SK-N-SH (cell line): ENCODE measurements at regions not wholly inside any gene's neighbourhood (a gene's known extent, or its start where the extent isn't known, plus 50 kb on each side); places are given as distances from the start of the nearest gene placed in this dataset.

Experiments
- CTCF ChIA-PET: fragments of 300-600, 350-600 bp; formaldehyde crosslinking; extraction: SDS; loops from one replicate; lab custom pipeline; 2021; lab: Yijun Ruan, JAX
- POLR2A ChIA-PET: fragments of 350-600 bp; sonication (Branson Sonifier 250); formaldehyde crosslinking; extraction: SDS; loops from one replicate; lab custom pipeline; 2020; ENCODE audit warnings: antibody characterized with exemption, inconsistent platforms; lab: Yijun Ruan, JAX
- DNase-seq: peaks from one replicate; pipeline ENCODE4 v3.0.0; 2012
- H2AFZ ChIP-seq: fragments of 200-600 bp; sonication (generic); 2 replicates; pipeline ENCODE4 v1.8.1; 2016; ENCODE audit warnings: antibody characterized with exemption, mild to moderate bottlenecking, low read depth
- H3F3A ChIP-seq: fragments of 200-600 bp; sonication (generic); replicated peaks from 2 replicates; pipeline ENCODE3; 2016; ENCODE audit warnings: antibody characterized with exemption, mild to moderate bottlenecking; ENCODE audit not compliant: insufficient read depth
- H3K27ac ChIP-seq, 2 experiments: fragments of 200-500 bp in 1 of 2; fragments of 200-600 bp in 1 of 2; sonication (Bioruptor generic) in 1 of 2; sonication (generic), shearing (Covaris generic) in 1 of 2; 2 replicates each; pipeline versions ENCODE4 v1.5.1 to v1.6.1; 2014 to 2016; ENCODE audit warnings: low read depth in 2 of 2, inconsistent platforms in 1 of 2, low read length in 1 of 2, mild to moderate bottlenecking in 1 of 2, mixed read lengths in 1 of 2
- H3K27me3 ChIP-seq: fragments of 200-600 bp; sonication (generic), shearing (Covaris generic); 2 replicates; pipeline ENCODE4 v1.6.1; 2016; ENCODE audit warnings: mixed run types; ENCODE audit not compliant: insufficient read depth
- H3K36me3 ChIP-seq, 2 experiments: fragments of 200-500 bp in 1 of 2; fragments of 200-600 bp in 1 of 2; sonication (Bioruptor generic) in 1 of 2; sonication (generic) in 1 of 2; replicated peaks in 1 of 2; 2 replicates each; pipeline versions ENCODE3 to v1.5.1; 2014 to 2016; ENCODE audit warnings: low read length in 1 of 2, mild to moderate bottlenecking in 1 of 2; ENCODE audit not compliant: insufficient read depth in 2 of 2, control insufficient read depth in 1 of 2
- H3K4me1 ChIP-seq, 2 experiments: fragments of 200-500 bp in 1 of 2; fragments of 200-600 bp in 1 of 2; sonication (Bioruptor generic) in 1 of 2; sonication (generic), shearing (Covaris generic) in 1 of 2; 2 replicates each; pipeline versions ENCODE4 v1.5.1 to v1.6.1; 2014 to 2016; ENCODE audit warnings: low read depth in 1 of 2, low read length in 1 of 2, mixed run types in 1 of 2; ENCODE audit not compliant: insufficient read depth in 2 of 2, control insufficient read depth in 1 of 2
- H3K4me2 ChIP-seq: fragments of 200-600 bp; sonication (generic), shearing (Covaris generic); 2 replicates; pipeline ENCODE4 v1.6.1; 2017; ENCODE audit warnings: mixed run types
- H3K4me3 ChIP-seq, 2 experiments: fragments of 200-500 bp in 1 of 2; fragments of 200-600 bp in 1 of 2; sonication (Bioruptor generic) in 1 of 2; sonication (generic), shearing (Covaris generic) in 1 of 2; 2 replicates each; pipeline versions ENCODE4 v1.5.1 to v1.8.1; 2014 to 2016; ENCODE audit warnings: low read depth in 2 of 2, inconsistent platforms in 1 of 2, low read length in 1 of 2, mild to moderate bottlenecking in 1 of 2, mixed read lengths in 1 of 2, moderate library complexity in 1 of 2
- H3K79me2 ChIP-seq: fragments of 200-600 bp; sonication (generic); 2 replicates; pipeline ENCODE4 v1.8.1; 2017; ENCODE audit warnings: mild to moderate bottlenecking; ENCODE audit not compliant: insufficient read depth
- H3K9ac ChIP-seq: fragments of 200-600 bp; sonication (generic); 2 replicates; pipeline ENCODE4 v1.6.1; 2017; ENCODE audit warnings: mixed run types
- H3K9me2 ChIP-seq: fragments of 200-600 bp; sonication (generic); 2 replicates; pipeline ENCODE4 v1.6.1; 2017; ENCODE audit warnings: mixed run types
- H3K9me3 ChIP-seq: fragments of 200-600 bp; sonication (generic); 2 replicates; pipeline ENCODE4 v1.6.1; 2017; ENCODE audit warnings: mixed run types, mild to moderate bottlenecking, moderate library complexity
- H4K20me1 ChIP-seq: fragments of 200-600 bp; sonication (generic); 2 replicates; pipeline ENCODE4 v1.6.1; 2017; ENCODE audit warnings: mild to moderate bottlenecking, mixed run types; ENCODE audit not compliant: insufficient read depth
- EP300 ChIP-seq, 2 experiments: IDR thresholded peaks; 2 replicates each; pipeline versions ENCODE4 v1.4.0 to v1.6.1; 2012; ENCODE audit warnings: borderline replicate concordance in 1 of 2, low read depth in 1 of 2, low read length in 1 of 2
- EZH2phosphoT487 ChIP-seq: fragments of 200-600 bp; sonication (generic); IDR thresholded peaks from 2 replicates; pipeline ENCODE4 v1.6.1; 2017; ENCODE audit warnings: low read depth, mixed run types, mild to moderate bottlenecking, antibody characterized with exemption, moderate library complexity, borderline replicate concordance
- FOSL2 ChIP-seq: IDR thresholded peaks from 2 replicates; pipeline ENCODE4 v1.4.0; 2012; ENCODE audit warnings: low read depth, mild to moderate bottlenecking, moderate library complexity, borderline replicate concordance
- FOXJ3 ChIP-seq: sonication (generic); formaldehyde crosslinking; IDR thresholded peaks from 2 replicates; pipeline ENCODE4 v1.5.1; 2020; ENCODE audit warnings: mild to moderate bottlenecking, missing genetic modification reagents
- GABPA ChIP-seq: IDR thresholded peaks from 2 replicates; pipeline ENCODE4 v1.4.0; 2012; ENCODE audit warnings: low read depth, mild to moderate bottlenecking
- GATA2 ChIP-seq: sonication (generic); formaldehyde crosslinking; IDR thresholded peaks from 2 replicates; pipeline ENCODE4 v1.5.0; 2020; ENCODE audit warnings: mild to moderate bottlenecking, missing genetic modification reagents
- MXI1 ChIP-seq: IDR thresholded peaks from 2 replicates; pipeline ENCODE4 v1.6.1; 2012; ENCODE audit warnings: mild to moderate bottlenecking, low read depth, low read length, improper control_type of control experiment
- NFIC ChIP-seq: IDR thresholded peaks from 2 replicates; pipeline ENCODE4 v1.4.0; 2012; ENCODE audit warnings: borderline replicate concordance
- POLR2AphosphoS5 ChIP-seq: IDR thresholded peaks from 2 replicates; pipeline ENCODE4 v1.6.1; 2012; ENCODE audit warnings: low read depth, low read length
- RAD21 ChIP-seq: IDR thresholded peaks from 2 replicates; pipeline ENCODE4 v1.6.1; 2012; ENCODE audit warnings: mild to moderate bottlenecking, low read length
- RCOR1 ChIP-seq: fragments of 150-350 bp; IDR thresholded peaks from 2 replicates; pipeline ENCODE4 v1.6.1; 2017; ENCODE audit warnings: antibody characterized with exemption, low read length
- RFX5 ChIP-seq: IDR thresholded peaks from 2 replicates; pipeline ENCODE4 v1.6.1; 2012; ENCODE audit warnings: mild to moderate bottlenecking, improper control_type of control experiment, low read length
- RXRA ChIP-seq: IDR thresholded peaks from 2 replicates; pipeline ENCODE4 v1.4.0; 2012; ENCODE audit warnings: low read depth, mild to moderate bottlenecking, borderline replicate concordance
- SIN3A ChIP-seq: IDR thresholded peaks from 2 replicates; pipeline ENCODE4 v1.6.1; 2012; ENCODE audit warnings: low read depth, mild to moderate bottlenecking, low read length, moderate library complexity, borderline replicate concordance
- TCF12 ChIP-seq: IDR thresholded peaks from 2 replicates; pipeline ENCODE4 v1.4.0; 2012
- YY1 ChIP-seq: IDR thresholded peaks from 2 replicates; pipeline ENCODE4 v1.4.0; 2012; ENCODE audit warnings: low read depth, mild to moderate bottlenecking
- WGBS: methylation state at CpG from one replicate; pipeline ENCODE4 v1.1.6; 2017; ENCODE audit warnings: low lambda C conversion rate; 5-methylcytosine and 5-hydroxymethylcytosine counted together
- TF ChIP-seq, protein P1 (sequence below): fragments of 150-350 bp; IDR thresholded peaks from 2 replicates; pipeline ENCODE4 v1.6.1; 2016; ENCODE audit warnings: mild to moderate bottlenecking, low read depth, low read length
- TF ChIP-seq, protein P2 (sequence below): IDR thresholded peaks from 2 replicates; pipeline ENCODE4 v1.4.0; 2012; ENCODE audit warnings: low read depth, borderline replicate concordance
- TF ChIP-seq, protein P3 (sequence below): IDR thresholded peaks from 2 replicates; pipeline ENCODE4 v1.4.0; 2012; ENCODE audit warnings: low read depth, borderline replicate concordance
- TF ChIP-seq, protein P4 (sequence below): fragments of 150-350 bp; IDR thresholded peaks from 2 replicates; pipeline ENCODE4 v1.6.1; 2017; ENCODE audit warnings: antibody characterized with exemption, low read length, low read depth, borderline replicate concordance

DNA sequence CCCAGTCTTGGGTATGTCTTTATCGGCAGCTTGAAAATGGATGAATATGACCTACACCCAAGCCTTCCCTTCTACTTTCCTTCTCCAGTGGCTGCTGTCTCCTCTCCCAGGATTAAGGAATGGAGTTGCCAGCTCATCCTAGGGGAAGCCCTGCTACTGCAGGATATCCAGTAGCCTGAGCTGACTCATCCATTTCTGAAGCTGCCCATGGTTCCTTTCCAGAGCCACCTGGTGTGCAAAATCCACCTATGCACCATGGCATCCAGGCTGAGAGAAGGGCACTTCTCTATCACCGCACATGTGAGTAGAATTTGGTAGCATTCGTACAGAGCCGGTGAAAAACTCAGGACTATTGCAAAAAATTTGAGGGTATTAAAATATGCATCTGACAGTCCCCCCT lies 290.8 kb downstream of the YTHDC2 start:
- Histone ChIP-seq H3K4me3 (no peak overlapping the region), H3F3A (peaks cover 8% of the 10 kb centered on the region), H3K27ac (no peak overlapping the region), H3K9me3 (no peaks in the 10 kb centered on the region), H2AFZ (no peak overlapping the region), H4K20me1 (no peaks in the 10 kb centered on the region), H3K4me2 (no peak overlapping the region), H3K79me2 (no peaks in the 10 kb centered on the region), H3K9me2 (no peaks in the 10 kb centered on the region), H3K9ac (no peak overlapping the region), H3K36me3 (no peaks in the 10 kb centered on the region), H3K4me1 (no peaks in the 10 kb centered on the region), H3K27me3 (no peaks in the 10 kb centered on the region)
- CTCF ChIA-PET: interaction anchor here (1.0 to 1.5 kb wide), 3 partner anchors 126 to 646 kb away, joined by 3 read pairs; no protein-coding TSS in a partner anchor
- TF ChIP-seq GATA2: no peak
- TF ChIP-seq MXI1: no peak
- TF ChIP-seq RXRA: no peak
- TF ChIP-seq EP300 (IDR thresholded peaks at IDR 0.05; ENCODE audit: borderline replicate concordance in 1 of 2, low read depth in 1 of 2, low read length in 1 of 2): no peak
- no peak for TF ChIP-seq SIN3A
- no peak for TF ChIP-seq POLR2AphosphoS5
- no peak for TF ChIP-seq FOXJ3 (CRISPR knock-in tag)
- TF ChIP-seq, protein P1, sequence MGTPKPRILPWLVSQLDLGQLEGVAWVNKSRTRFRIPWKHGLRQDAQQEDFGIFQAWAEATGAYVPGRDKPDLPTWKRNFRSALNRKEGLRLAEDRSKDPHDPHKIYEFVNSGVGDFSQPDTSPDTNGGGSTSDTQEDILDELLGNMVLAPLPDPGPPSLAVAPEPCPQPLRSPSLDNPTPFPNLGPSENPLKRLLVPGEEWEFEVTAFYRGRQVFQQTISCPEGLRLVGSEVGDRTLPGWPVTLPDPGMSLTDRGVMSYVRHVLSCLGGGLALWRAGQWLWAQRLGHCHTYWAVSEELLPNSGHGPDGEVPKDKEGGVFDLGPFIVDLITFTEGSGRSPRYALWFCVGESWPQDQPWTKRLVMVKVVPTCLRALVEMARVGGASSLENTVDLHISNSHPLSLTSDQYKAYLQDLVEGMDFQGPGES: no peak
- no peak for TF ChIP-seq GABPA
- TF ChIP-seq TCF12: no peak
- TF ChIP-seq EZH2phosphoT487: no peak
- no peak for TF ChIP-seq RAD21
- no peak for TF ChIP-seq RFX5
- TF ChIP-seq NFIC: no peak
- TF ChIP-seq RCOR1: no peak
- TF ChIP-seq, protein P2, sequence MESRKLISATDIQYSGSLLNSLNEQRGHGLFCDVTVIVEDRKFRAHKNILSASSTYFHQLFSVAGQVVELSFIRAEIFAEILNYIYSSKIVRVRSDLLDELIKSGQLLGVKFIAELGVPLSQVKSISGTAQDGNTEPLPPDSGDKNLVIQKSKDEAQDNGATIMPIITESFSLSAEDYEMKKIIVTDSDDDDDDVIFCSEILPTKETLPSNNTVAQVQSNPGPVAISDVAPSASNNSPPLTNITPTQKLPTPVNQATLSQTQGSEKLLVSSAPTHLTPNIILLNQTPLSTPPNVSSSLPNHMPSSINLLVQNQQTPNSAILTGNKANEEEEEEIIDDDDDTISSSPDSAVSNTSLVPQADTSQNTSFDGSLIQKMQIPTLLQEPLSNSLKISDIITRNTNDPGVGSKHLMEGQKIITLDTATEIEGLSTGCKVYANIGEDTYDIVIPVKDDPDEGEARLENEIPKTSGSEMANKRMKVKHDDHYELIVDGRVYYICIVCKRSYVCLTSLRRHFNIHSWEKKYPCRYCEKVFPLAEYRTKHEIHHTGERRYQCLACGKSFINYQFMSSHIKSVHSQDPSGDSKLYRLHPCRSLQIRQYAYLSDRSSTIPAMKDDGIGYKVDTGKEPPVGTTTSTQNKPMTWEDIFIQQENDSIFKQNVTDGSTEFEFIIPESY: no peak
- no peak for TF ChIP-seq YY1
- TF ChIP-seq, protein P3, sequence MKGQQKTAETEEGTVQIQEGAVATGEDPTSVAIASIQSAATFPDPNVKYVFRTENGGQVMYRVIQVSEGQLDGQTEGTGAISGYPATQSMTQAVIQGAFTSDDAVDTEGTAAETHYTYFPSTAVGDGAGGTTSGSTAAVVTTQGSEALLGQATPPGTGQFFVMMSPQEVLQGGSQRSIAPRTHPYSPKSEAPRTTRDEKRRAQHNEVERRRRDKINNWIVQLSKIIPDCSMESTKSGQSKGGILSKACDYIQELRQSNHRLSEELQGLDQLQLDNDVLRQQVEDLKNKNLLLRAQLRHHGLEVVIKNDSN: no peak
- TF ChIP-seq, protein P4, sequence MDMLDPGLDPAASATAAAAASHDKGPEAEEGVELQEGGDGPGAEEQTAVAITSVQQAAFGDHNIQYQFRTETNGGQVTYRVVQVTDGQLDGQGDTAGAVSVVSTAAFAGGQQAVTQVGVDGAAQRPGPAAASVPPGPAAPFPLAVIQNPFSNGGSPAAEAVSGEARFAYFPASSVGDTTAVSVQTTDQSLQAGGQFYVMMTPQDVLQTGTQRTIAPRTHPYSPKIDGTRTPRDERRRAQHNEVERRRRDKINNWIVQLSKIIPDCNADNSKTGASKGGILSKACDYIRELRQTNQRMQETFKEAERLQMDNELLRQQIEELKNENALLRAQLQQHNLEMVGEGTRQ: no peak
- TF ChIP-seq FOSL2: no peak
- POLR2A ChIA-PET: no interaction called here
- 66% methylated on average over 4 of the region's 4 CpGs for WGBS
- DNase-seq: no peak
